MM.1S (cell line): ENCODE measurements at regions not wholly inside any gene's neighbourhood (a gene's known extent, or its start where the extent isn't known, plus 50 kb on each side); places are given as distances from the start of the nearest gene placed in this dataset.

Experiments used
- DNase-seq: peaks from one replicate; pipeline ENCODE4 v3.0.0-alpha.2; 2015
- H2AFZ ChIP-seq: fragments of 300-600 bp; sonication (generic); 2 replicates; pipeline ENCODE4 v1.6.0; 2016; ENCODE audit warnings: antibody characterized with exemption, low read length
- H3F3A ChIP-seq: fragments of 300-600 bp; sonication (generic); 2 replicates; pipeline ENCODE4 v1.6.1; 2016; ENCODE audit warnings: mild to moderate bottlenecking, antibody characterized with exemption, low read length, moderate library complexity, mixed read lengths; ENCODE audit not compliant: insufficient read depth
- H3K27ac ChIP-seq: fragments of 300-600 bp; sonication (generic); 2 replicates; pipeline ENCODE4 v1.5.1; 2016; ENCODE audit warnings: mild to moderate bottlenecking, low read length
- H3K27me3 ChIP-seq: fragments of 300-600 bp; sonication (generic); replicated peaks from 2 replicates; pipeline ENCODE4 v1.6.0; 2016; ENCODE audit warnings: low read length; ENCODE audit not compliant: insufficient read depth
- H3K36me3 ChIP-seq: fragments of 300-600 bp; sonication (generic); replicated peaks from 2 replicates; pipeline ENCODE4 v1.6.1; 2016; ENCODE audit warnings: mild to moderate bottlenecking, low read length, mixed read lengths; ENCODE audit not compliant: insufficient read depth
- H3K4me1 ChIP-seq: fragments of 300-600 bp; sonication (generic); 2 replicates; pipeline ENCODE4 v1.6.1; 2016; ENCODE audit warnings: low read length, mixed read lengths
- H3K4me2 ChIP-seq: fragments of 300-600 bp; sonication (generic); 2 replicates; pipeline ENCODE4 v1.6.0; 2016; ENCODE audit warnings: low read depth, low read length
- H3K4me3 ChIP-seq: fragments of 300-600 bp; sonication (generic); 2 replicates; pipeline ENCODE4 v1.5.1; 2016; ENCODE audit warnings: low read length, mixed read lengths
- H3K79me2 ChIP-seq: fragments of 300-600 bp; sonication (generic); 2 replicates; pipeline ENCODE4 v1.6.1; 2016; ENCODE audit warnings: mixed run types, low read length, mixed read lengths
- H3K9ac ChIP-seq: fragments of 300-600 bp; sonication (generic); 2 replicates; pipeline ENCODE4 v1.6.1; 2016; ENCODE audit warnings: low read length, mixed read lengths
- H3K9me2 ChIP-seq: fragments of 300-600 bp; sonication (generic); replicated peaks from 2 replicates; pipeline ENCODE4 v1.6.1; 2016; ENCODE audit warnings: mild to moderate bottlenecking, low read length, mixed read lengths; ENCODE audit not compliant: insufficient read depth
- H3K9me3 ChIP-seq: fragments of 300-600 bp; sonication (generic); replicated peaks from 2 replicates; pipeline ENCODE4 v1.6.1; 2016; ENCODE audit warnings: mild to moderate bottlenecking, low read length, mixed read lengths; ENCODE audit not compliant: insufficient read depth
- H4K20me1 ChIP-seq: fragments of 300-600 bp; sonication (generic); 2 replicates; pipeline ENCODE4 v1.6.1; 2016; ENCODE audit warnings: mild to moderate bottlenecking, low read length, moderate library complexity, mixed read lengths; ENCODE audit not compliant: insufficient read depth
- CTCF ChIP-seq: fragments of 300-600 bp; sonication (generic); IDR thresholded peaks from 2 replicates; pipeline ENCODE4 v1.5.1; 2016; ENCODE audit warnings: antibody characterized with exemption, low read length, mixed read lengths
- EZH2 ChIP-seq: fragments of 300-600 bp; sonication (generic); optimal IDR thresholded peaks from 2 replicates; pipeline ENCODE3; 2017; ENCODE audit warnings: low read depth, mild to moderate bottlenecking, antibody characterized with exemption, low read length, mixed read lengths
- EZH2phosphoT487 ChIP-seq: fragments of 300-600 bp; sonication (generic); IDR thresholded peaks from 2 replicates; pipeline ENCODE4 v1.6.1; 2018; ENCODE audit warnings: antibody characterized with exemption, low read length

GRCh38 chr4:119854364-119854763 is 212.3 kb downstream of the MAD2L1 start:
- no peaks in the 10 kb centered on the region for H3F3A ChIP-seq
- no peak overlapping the region for H3K27ac ChIP-seq
- no peak overlapping the region for H3K9ac ChIP-seq
- H3K4me3 ChIP-seq: no peak overlapping the region
- H3K4me2 ChIP-seq: no peak overlapping the region
- H2AFZ ChIP-seq: no peak overlapping the region
- H3K9me3 ChIP-seq: no peaks in the 10 kb centered on the region
- no peaks in the 10 kb centered on the region for H3K4me1 ChIP-seq
- no peak for TF ChIP-seq EZH2phosphoT487
- no peak for TF ChIP-seq CTCF
- no peak for TF ChIP-seq EZH2
- H3K27me3 ChIP-seq: no peaks in the 10 kb centered on the region
- no peak for DNase-seq
- H4K20me1 ChIP-seq: no peaks in the 10 kb centered on the region
- H3K36me3 ChIP-seq: no peaks in the 10 kb centered on the region
- no peaks in the 10 kb centered on the region for H3K9me2 ChIP-seq
- H3K79me2 ChIP-seq: no peaks in the 10 kb centered on the region

GRCh38 chr4:119851649-119852048 is 215.0 kb downstream of the MAD2L1 start:
- Histone ChIP-seq H3K9me3 (no peaks in the 10 kb centered on the region), H4K20me1 (no peaks in the 10 kb centered on the region), H3K27ac (no peak overlapping the region), H3F3A (no peaks in the 10 kb centered on the region), H2AFZ (no peak overlapping the region), H3K4me3 (no peak overlapping the region), H3K79me2 (no peaks in the 10 kb centered on the region), H3K36me3 (no peaks in the 10 kb centered on the region), H3K27me3 (no peaks in the 10 kb centered on the region), H3K4me2 (no peak overlapping the region), H3K9ac (no peak overlapping the region), H3K9me2 (no peaks in the 10 kb centered on the region), H3K4me1 (no peaks in the 10 kb centered on the region)
- no peak for TF ChIP-seq EZH2phosphoT487
- TF ChIP-seq EZH2: no peak
- no peak for TF ChIP-seq CTCF
- DNase-seq: no peak

- Histone ChIP-seq H3K4me3 (no peak overlapping the region), H3K36me3 (no peaks in the 10 kb centered on the region), H3K27ac (no peak overlapping the region), H3K9me2 (no peaks in the 10 kb centered on the region), H3K79me2 (no peaks in the 10 kb centered on the region), H3K27me3 (no peaks in the 10 kb centered on the region), H3K4me1 (no peaks in the 10 kb centered on the region), H4K20me1 (no peaks in the 10 kb centered on the region), H3K4me2 (no peak overlapping the region), H2AFZ (no peak overlapping the region), H3F3A (no peaks in the 10 kb centered on the region), H3K9ac (no peak overlapping the region), H3K9me3 (no peaks in the 10 kb centered on the region)
- TF ChIP-seq EZH2phosphoT487: no peak
- TF ChIP-seq EZH2: no peak
- TF ChIP-seq CTCF: no peak
- no peak for DNase-seq
Measured at GRCh38 chr4:119841361-119841760, 212.8 kb upstream of the PDE5A start.
